T-cell (primary cell): ENCODE measurements at regions not wholly inside any gene's neighbourhood (a gene's known extent, or its start where the extent isn't known, plus 50 kb on each side); places are given as distances from the start of the nearest gene placed in this dataset.

Experiments used
- ATAC-seq, 4 experiments: fragments of 200-7000 bp in 3 of 4; fragments of 150-1000 bp in 1 of 4; cut with Tn5 transposase; replicated peaks in 1 of 4; 1 replicate in 3 of 4; 2 replicates in 1 of 4; pipeline ENCODE4 v1.10.0; 2021; ENCODE audit warnings: moderate library complexity in 3 of 4, mild to moderate bottlenecking in 2 of 4, moderate number of reproducible peaks in 1 of 4
- CTCF ChIA-PET, 2 donors: fragments of 300-600 bp; sonication (Branson Sonifier 250); formaldehyde crosslinking; loops; one replicate each; lab custom pipeline; 2022; ENCODE audit warnings: antibody characterized with exemption in 2 of 2; lab: Charles Lee
- POLR2A ChIA-PET, 2 donors: fragments of 300-600 bp; sonication (Branson Sonifier 250); formaldehyde crosslinking; loops; one replicate each; lab custom pipeline; 2022; ENCODE audit warnings: antibody characterized with exemption in 2 of 2; lab: Charles Lee
- DNase-seq, 35 experiments: peaks; one replicate each; pipeline versions ENCODE4 v3.0.0 to v3.0.0-alpha.2; 2013 to 2023
- H3K27ac ChIP-seq: one replicate; pipeline ENCODE4 v1.5.1; 2013; ENCODE audit warnings: low read length
- H3K27me3 ChIP-seq, 2 experiments: replicated peaks in 1 of 2; 1 replicate in 1 of 2; 2 replicates in 1 of 2; pipeline versions ENCODE4 v1.6.1 to v1.7.0; 2013; ENCODE audit warnings: low read length in 1 of 2, mixed read lengths in 1 of 2; ENCODE audit not compliant: control insufficient read depth in 2 of 2, insufficient read depth in 2 of 2; ENCODE audit errors: extremely low read depth in 1 of 2
- H3K36me3 ChIP-seq, 2 donors: 1 replicate in 1 of 2; 2 replicates in 1 of 2; pipeline versions ENCODE4 v1.6.1 to v1.7.0; 2013; ENCODE audit warnings: low read length in 1 of 2; ENCODE audit not compliant: control insufficient read depth in 2 of 2, insufficient read depth in 1 of 2; ENCODE audit errors: extremely low read depth in 1 of 2
- H3K4me1 ChIP-seq, 2 experiments: 1 replicate in 1 of 2; 2 replicates in 1 of 2; pipeline versions ENCODE4 v1.6.1 to v1.7.0; 2013; ENCODE audit warnings: low read length in 2 of 2, mixed read lengths in 1 of 2; ENCODE audit not compliant: insufficient read depth in 2 of 2, control insufficient read depth in 1 of 2; ENCODE audit errors: extremely low read depth in 1 of 2
- H3K4me3 ChIP-seq, 2 donors: 1 replicate in 1 of 2; 2 replicates in 1 of 2; pipeline versions ENCODE4 v1.5.1 to v1.7.0; 2013; ENCODE audit warnings: mild to moderate bottlenecking in 2 of 2, low read length in 1 of 2, moderate library complexity in 1 of 2; ENCODE audit not compliant: control insufficient read depth in 1 of 2; ENCODE audit errors: extremely low read depth in 1 of 2
- H3K9me3 ChIP-seq: 2 replicates; pipeline ENCODE4 v1.7.0; 2013
- H3K27ac Mint-ChIP-seq, 2 donors: one replicate each; pipeline ENCODE4 v1.8.0; 2020 to 2021; ENCODE audit warnings: mild to moderate bottlenecking in 2 of 2, mixed read lengths in 2 of 2
- H3K27me3 Mint-ChIP-seq, 2 donors: one replicate each; pipeline ENCODE4 v1.8.0; 2021 to 2022; ENCODE audit warnings: mixed read lengths in 2 of 2
- H3K36me3 Mint-ChIP-seq: one replicate; pipeline ENCODE4 v1.8.0; 2021; ENCODE audit warnings: mixed read lengths
- H3K4me1 Mint-ChIP-seq, 3 donors: one replicate each; pipeline ENCODE4 v1.8.0; 2020 to 2022; ENCODE audit warnings: mixed read lengths in 3 of 3, mild to moderate bottlenecking in 1 of 3
- H3K4me3 Mint-ChIP-seq, 3 donors: one replicate each; pipeline ENCODE4 v1.8.0; 2020 to 2022; ENCODE audit warnings: mild to moderate bottlenecking in 3 of 3, mixed read lengths in 3 of 3, moderate library complexity in 3 of 3
- H3K9me3 Mint-ChIP-seq, 3 donors: one replicate each; pipeline ENCODE4 v1.8.0; 2020 to 2022; ENCODE audit warnings: mixed read lengths in 3 of 3
- WGBS: methylation state at CpG from one replicate; pipeline ENCODE4 v1.1.5; 2013; ENCODE audit warnings: missing lambda C conversion rate; ENCODE audit not compliant: insufficient coverage; 5-methylcytosine and 5-hydroxymethylcytosine counted together

- Mint-ChIP-seq H3K27me3 (no peaks in the 10 kb centered on the region), H3K9me3 (no peaks in the 10 kb centered on the region), H3K27ac (peak overlapping the region; percentile 97 to 99), H3K4me3 (peak overlapping the region in 2 of 3 donors; percentile 37 to 71), H3K36me3 (no peaks in the 10 kb centered on the region), H3K4me1 (peaks cover 87 to 92% (median 90%) of the 10 kb centered on the region in 3 donors)
- CTCF ChIA-PET: interaction anchor here (0.6 to 3.7 kb wide), 36 partner anchors 12 to 309 kb away, joined by 3 to 29 read pairs (median 4); no protein-coding TSS in a partner anchor
- POLR2A ChIA-PET: interaction anchor here (0.6 to 2.3 kb wide), 15 partner anchors 15 to 307 kb away, joined by 3 to 34 read pairs (median 4); no protein-coding TSS in a partner anchor
- no peaks in the 10 kb centered on the region for H3K9me3 ChIP-seq
- no peaks in the 10 kb centered on the region for H3K27me3 ChIP-seq
- 20% methylated on average over 1 of the region's 2 CpGs for WGBS
- H3K4me3 ChIP-seq: no peak overlapping the region
- DNase-seq (peak in 25 of 35 experiments; percentile 25 to 77 (median 45)), ATAC-seq (peak in 1 of 4 experiments; percentile 12)
- H3K27ac ChIP-seq: peak overlapping the region; percentile 98
- H3K4me1 ChIP-seq: peaks cover 74 to 83% of the 10 kb centered on the region in 2 experiments
- H3K36me3 ChIP-seq: no peaks in the 10 kb centered on the region
These were observed 264.0 kb downstream of the ETS1 start for GRCh38 chr11:128323381-128323780.

GRCh38 chr11:128318856-128319474 lies 268.4 kb downstream of the ETS1 start:
- Histone ChIP-seq H3K27ac (peak overlapping the region; percentile 80), H3K4me1 (peaks cover 55% of the 10 kb centered on the region in 2 experiments), H3K27me3 (no peaks in the 10 kb centered on the region), H3K36me3 (no peaks in the 10 kb centered on the region), H3K4me3 (no peak overlapping the region), H3K9me3 (no peaks in the 10 kb centered on the region)
- Mint-ChIP-seq H3K27ac (peak overlapping the region; percentile 81 to 86), H3K9me3 (peaks cover 14 to 17% (median 15%) of the 10 kb centered on the region in 3 donors), H3K4me1 (peaks cover 73 to 84% (median 77%) of the 10 kb centered on the region in 3 donors), H3K36me3 (peaks cover 20% of the 10 kb centered on the region), H3K27me3 (no peaks in the 10 kb centered on the region), H3K4me3 (peak overlapping the region in 1 of 3 donors; percentile 64)
- CTCF ChIA-PET: interaction anchor here (0.5 to 2.7 kb wide), 24 partner anchors 9 to 513 kb away, joined by 3 to 22 read pairs (median 4); no protein-coding TSS in a partner anchor
- ATAC-seq: peak; percentile 74 to 93 (median 76)
- 0% methylated on average over 2 of the region's 8 CpGs for WGBS
- POLR2A ChIA-PET: interaction anchor here (0.6 to 2.7 kb wide), 9 partner anchors 14 to 204 kb away, joined by 3 to 35 read pairs (median 4); no protein-coding TSS in a partner anchor
- DNase-seq: peak in 34 of 35 experiments; percentile 37 to 93 (median 76)

- Mint-ChIP-seq H3K36me3 (peaks cover 27% of the 10 kb centered on the region), H3K9me3 (peaks cover 15 to 22% (median 18%) of the 10 kb centered on the region in 3 donors), H3K27me3 (no peaks in the 10 kb centered on the region), H3K4me1 (peaks cover 69 to 79% (median 71%) of the 10 kb centered on the region in 3 donors), H3K27ac (peak overlapping the region; percentile 81 to 83), H3K4me3 (peak overlapping the region in 1 of 3 donors; percentile 25)
- WGBS: 40% methylated on average over 1 of the region's 4 CpGs
- ATAC-seq: no peak
- H3K27ac ChIP-seq: no peak overlapping the region
- ChIA-PET CTCF (interaction anchor here (1.3 to 2.7 kb wide), 4 partner anchors 12 to 314 kb away, joined by 3 to 22 read pairs (median 14); no protein-coding TSS in a partner anchor), POLR2A (interaction anchor here (0.6 to 2.7 kb wide), 4 partner anchors 14 to 248 kb away, joined by 3 to 35 read pairs (median 4); no protein-coding TSS in a partner anchor)
- DNase-seq: no peak
- no peaks in the 10 kb centered on the region for H3K36me3 ChIP-seq
- no peaks in the 10 kb centered on the region for H3K27me3 ChIP-seq
- H3K4me1 ChIP-seq: peaks cover 36 to 50% of the 10 kb centered on the region in 2 experiments
- no peak overlapping the region for H3K4me3 ChIP-seq
- no peaks in the 10 kb centered on the region for H3K9me3 ChIP-seq
These were observed 270.7 kb downstream of the ETS1 start for GRCh38 chr11:128316541-128317227.

GRCh38 chr11:128315933-128316332 lies 271.4 kb downstream of the ETS1 start:
- H3K4me3 ChIP-seq: no peak overlapping the region
- DNase-seq: no peak
- no peak for ATAC-seq
- H3K27me3 ChIP-seq: no peaks in the 10 kb centered on the region
- POLR2A ChIA-PET: no interaction called here
- Mint-ChIP-seq H3K27ac (peak overlapping the region; percentile 65 to 81), H3K4me3 (no peak overlapping the region), H3K9me3 (peaks cover 15 to 22% (median 18%) of the 10 kb centered on the region in 3 donors), H3K36me3 (peaks cover 27% of the 10 kb centered on the region), H3K27me3 (no peaks in the 10 kb centered on the region), H3K4me1 (peaks cover 71 to 80% (median 72%) of the 10 kb centered on the region in 3 donors)
- 100% methylated on average over 1 of the region's 3 CpGs for WGBS
- H3K9me3 ChIP-seq: no peaks in the 10 kb centered on the region
- H3K36me3 ChIP-seq: no peaks in the 10 kb centered on the region
- peaks cover 37 to 55% of the 10 kb centered on the region in 2 experiments for H3K4me1 ChIP-seq
- CTCF ChIA-PET: no interaction called here
- H3K27ac ChIP-seq: no peak overlapping the region

GRCh38 chr11:128313931-128314330 lies 273.4 kb downstream of the ETS1 start:
- CTCF ChIA-PET: no interaction called here
- H3K27ac Mint-ChIP-seq: peak overlapping the region; percentile 64 to 81
- peaks cover 42 to 66% of the 10 kb centered on the region in 2 experiments for H3K4me1 ChIP-seq

More at GRCh38 chr11:128313931-128314330, 273.4 kb downstream of the ETS1 start:
- H3K9me3 ChIP-seq: no peaks in the 10 kb centered on the region
- no peak overlapping the region for H3K27ac ChIP-seq
- H3K36me3 Mint-ChIP-seq: peaks cover 27% of the 10 kb centered on the region
- H3K36me3 ChIP-seq: no peaks in the 10 kb centered on the region
- DNase-seq (no peak), ATAC-seq (no peak)
- peak overlapping the region in 1 of 3 donors; percentile 9 for H3K4me3 Mint-ChIP-seq
- H3K9me3 Mint-ChIP-seq: peaks cover 15 to 22% (median 18%) of the 10 kb centered on the region in 3 donors
- peaks cover 77 to 85% (median 78%) of the 10 kb centered on the region in 3 donors for H3K4me1 Mint-ChIP-seq
- 100% methylated on average over 1 of the region's 1 CpG for WGBS
- H3K27me3 Mint-ChIP-seq: no peaks in the 10 kb centered on the region
- POLR2A ChIA-PET: no interaction called here
- no peaks in the 10 kb centered on the region for H3K27me3 ChIP-seq
- no peak overlapping the region for H3K4me3 ChIP-seq
